ENCODE measurements at regions not wholly inside any gene's neighbourhood (a gene's known extent, or its start where the extent isn't known, plus 50 kb on each side); places are given as distances from the start of the nearest gene placed in this dataset.

GRCh38 chr5:118228489-118228888 is 759.9 kb downstream of the DTWD2 start:
- no peaks in the 10 kb centered on the region for H3K9me3 ChIP-seq (ENCODE audit: control insufficient read depth, low read length, poor library complexity, severe bottlenecking)
- H3K4me1 Mint-ChIP-seq = no peaks in the 10 kb centered on the region
- no peak overlapping the region for H3K27ac Mint-ChIP-seq
- ATAC-seq (no peak), DNase-seq (no peak)
- no peaks in the 10 kb centered on the region for H3K27me3 Mint-ChIP-seq
- no peak overlapping the region for H3K4me3 Mint-ChIP-seq
- no peaks in the 10 kb centered on the region for H3K36me3 Mint-ChIP-seq (ENCODE audit: low read depth)

GRCh38 chr5:118224546-118224945 is 763.8 kb downstream of the DTWD2 start:
- Mint-ChIP-seq H3K4me3 (no peak overlapping the region), H3K27me3 (no peaks in the 10 kb centered on the region), H3K36me3 (ENCODE audit: low read depth) (no peaks in the 10 kb centered on the region), H3K27ac (no peak overlapping the region), H3K4me1 (no peaks in the 10 kb centered on the region)
- no peak for ATAC-seq
- H3K9me3 ChIP-seq (ENCODE audit: control insufficient read depth, low read length, poor library complexity, severe bottlenecking) = no peaks in the 10 kb centered on the region
- DNase-seq = no peak

- H3K27me3 Mint-ChIP-seq = no peaks in the 10 kb centered on the region
- no peak overlapping the region for H3K4me3 Mint-ChIP-seq
- H3K4me1 Mint-ChIP-seq = no peaks in the 10 kb centered on the region
These were observed 767.7 kb downstream of the DTWD2 start for GRCh38 chr5:118220556-118221195.

GRCh38 chr5:118211606-118212005 is 776.7 kb downstream of the DTWD2 start:
- no peak for DNase-seq
- Mint-ChIP-seq H3K4me1 (no peaks in the 10 kb centered on the region), H3K27ac (no peak overlapping the region), H3K4me3 (no peak overlapping the region), H3K27me3 (no peaks in the 10 kb centered on the region), H3K36me3 (ENCODE audit: low read depth) (no peaks in the 10 kb centered on the region)
- no peaks in the 10 kb centered on the region for H3K9me3 ChIP-seq (ENCODE audit: control insufficient read depth, low read length, poor library complexity, severe bottlenecking)
- no peak for ATAC-seq

More at GRCh38 chr5:118220556-118221195, 767.7 kb downstream of the DTWD2 start:
- DNase-seq (no peak), ATAC-seq (no peak)
- Mint-ChIP-seq H3K27ac (no peak overlapping the region), H3K36me3 (ENCODE audit: low read depth) (no peaks in the 10 kb centered on the region)
- no peaks in the 10 kb centered on the region for H3K9me3 ChIP-seq (ENCODE audit: control insufficient read depth, low read length, poor library complexity, severe bottlenecking)

DNA sequence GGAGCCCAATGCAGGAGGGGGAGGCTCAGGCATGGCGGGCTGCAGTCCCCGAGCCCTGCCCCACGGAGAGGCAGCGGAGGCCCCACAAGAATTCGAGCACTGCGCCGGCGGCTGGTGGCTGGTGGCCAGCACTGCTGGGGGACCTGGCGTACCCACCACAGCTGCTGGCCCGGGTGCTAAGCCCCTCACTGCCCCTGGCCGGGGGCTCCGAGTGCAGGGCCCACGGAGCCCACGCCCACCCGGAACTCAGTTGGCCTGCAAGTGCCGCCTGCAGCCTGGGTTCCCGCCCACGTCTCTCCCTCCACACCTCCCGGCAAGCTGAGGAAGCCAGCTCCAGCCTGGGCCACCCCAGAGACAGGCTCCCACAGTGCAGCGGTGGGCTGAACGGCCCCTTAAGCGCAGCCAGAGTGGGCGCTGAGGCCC is 780.3 kb downstream of the DTWD2 start:
- H3K4me1 Mint-ChIP-seq = no peaks in the 10 kb centered on the region
- no peak overlapping the region for H3K27ac Mint-ChIP-seq
- H3K27me3 Mint-ChIP-seq = no peaks in the 10 kb centered on the region
- no peaks in the 10 kb centered on the region for H3K36me3 Mint-ChIP-seq (ENCODE audit: low read depth)
- H3K4me3 Mint-ChIP-seq = no peak overlapping the region
- DNase-seq (no peak), ATAC-seq (no peak)
- H3K9me3 ChIP-seq (ENCODE audit: control insufficient read depth, low read length, poor library complexity, severe bottlenecking) = peaks cover 3% of the 10 kb centered on the region

DNA sequence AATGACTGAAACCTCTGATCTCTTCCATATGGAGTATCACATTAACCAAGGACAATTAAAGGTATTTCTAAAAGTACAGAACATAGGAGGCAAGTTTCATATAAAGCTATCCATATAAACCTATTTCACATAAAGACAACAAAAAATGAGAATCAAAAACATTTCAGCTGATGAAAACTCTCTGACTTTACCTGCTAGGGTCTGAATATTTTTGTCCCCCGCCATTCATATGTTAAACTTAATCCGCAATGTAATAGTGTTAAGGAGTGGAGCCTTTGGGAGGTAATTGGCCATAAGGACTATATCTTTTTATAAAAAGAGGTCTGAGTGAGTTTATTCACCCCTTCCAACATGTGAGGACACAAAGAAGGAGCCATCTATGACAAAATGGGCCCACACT is 788.5 kb downstream of the DTWD2 start:
- no peak overlapping the region for H3K4me3 Mint-ChIP-seq
- peaks cover 3% of the 10 kb centered on the region for H3K9me3 ChIP-seq (ENCODE audit: control insufficient read depth, low read length, poor library complexity, severe bottlenecking)
- DNase-seq (no peak), ATAC-seq (no peak)
- H3K36me3 Mint-ChIP-seq (ENCODE audit: low read depth) = no peaks in the 10 kb centered on the region
- no peaks in the 10 kb centered on the region for H3K4me1 Mint-ChIP-seq
- H3K27me3 Mint-ChIP-seq = no peaks in the 10 kb centered on the region
- no peak overlapping the region for H3K27ac Mint-ChIP-seq

GRCh38 chr5:118196229-118196628 is 792.1 kb downstream of the DTWD2 start:
- no peaks in the 10 kb centered on the region for H3K4me1 Mint-ChIP-seq
- no peak for DNase-seq
- H3K36me3 Mint-ChIP-seq (ENCODE audit: low read depth) = no peaks in the 10 kb centered on the region
- no peak overlapping the region for H3K4me3 Mint-ChIP-seq
- no peaks in the 10 kb centered on the region for H3K27me3 Mint-ChIP-seq
- H3K9me3 ChIP-seq (ENCODE audit: control insufficient read depth, low read length, poor library complexity, severe bottlenecking) = no peaks in the 10 kb centered on the region
- H3K27ac Mint-ChIP-seq = no peak overlapping the region
- ATAC-seq = no peak

DNA sequence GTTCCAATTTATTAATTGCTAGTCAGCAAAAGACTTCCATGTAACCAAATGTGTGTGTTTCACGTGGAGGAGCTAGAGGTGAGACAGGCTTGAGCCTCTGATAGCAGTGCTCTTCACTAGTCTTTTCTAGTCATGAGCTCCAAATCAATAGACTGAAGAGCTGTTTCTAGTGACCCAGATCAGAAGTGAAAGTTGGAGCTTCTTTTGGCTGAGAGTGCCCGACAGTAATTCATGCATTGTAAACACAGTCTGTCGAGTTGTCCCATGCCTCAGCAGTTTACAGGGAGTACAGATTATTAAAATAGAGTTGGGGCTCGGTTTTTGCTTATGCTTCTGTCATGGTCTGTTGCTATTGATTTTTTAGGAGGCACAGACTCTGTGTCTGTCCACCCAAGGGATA is 793.1 kb downstream of the DTWD2 start:
- no peaks in the 10 kb centered on the region for H3K36me3 Mint-ChIP-seq (ENCODE audit: low read depth)
- no peaks in the 10 kb centered on the region for H3K27me3 Mint-ChIP-seq
- no peaks in the 10 kb centered on the region for H3K4me1 Mint-ChIP-seq
- no peak overlapping the region for H3K27ac Mint-ChIP-seq
- H3K9me3 ChIP-seq (ENCODE audit: control insufficient read depth, low read length, poor library complexity, severe bottlenecking) = no peaks in the 10 kb centered on the region
- no peak for DNase-seq
- no peak for ATAC-seq
- no peak overlapping the region for H3K4me3 Mint-ChIP-seq

- ATAC-seq = no peak
- Mint-ChIP-seq H3K27me3 (no peaks in the 10 kb centered on the region), H3K4me1 (no peaks in the 10 kb centered on the region), H3K27ac (no peak overlapping the region), H3K36me3 (ENCODE audit: low read depth) (no peaks in the 10 kb centered on the region), H3K4me3 (no peak overlapping the region)
- no peak for DNase-seq
- H3K9me3 ChIP-seq (ENCODE audit: control insufficient read depth, low read length, poor library complexity, severe bottlenecking) = no peaks in the 10 kb centered on the region
These were observed 795.0 kb downstream of the DTWD2 start for GRCh38 chr5:118193194-118193905.

- no peaks in the 10 kb centered on the region for H3K4me1 Mint-ChIP-seq
- H3K27me3 Mint-ChIP-seq = no peaks in the 10 kb centered on the region
- H3K27ac Mint-ChIP-seq = no peak overlapping the region
- no peaks in the 10 kb centered on the region for H3K36me3 Mint-ChIP-seq (ENCODE audit: low read depth)
- no peak for ATAC-seq
- H3K4me3 Mint-ChIP-seq = no peak overlapping the region
- H3K9me3 ChIP-seq (ENCODE audit: control insufficient read depth, low read length, poor library complexity, severe bottlenecking) = no peaks in the 10 kb centered on the region
- no peak for DNase-seq
These were observed 803.3 kb downstream of the DTWD2 start for GRCh38 chr5:118185018-118185417.

DNA sequence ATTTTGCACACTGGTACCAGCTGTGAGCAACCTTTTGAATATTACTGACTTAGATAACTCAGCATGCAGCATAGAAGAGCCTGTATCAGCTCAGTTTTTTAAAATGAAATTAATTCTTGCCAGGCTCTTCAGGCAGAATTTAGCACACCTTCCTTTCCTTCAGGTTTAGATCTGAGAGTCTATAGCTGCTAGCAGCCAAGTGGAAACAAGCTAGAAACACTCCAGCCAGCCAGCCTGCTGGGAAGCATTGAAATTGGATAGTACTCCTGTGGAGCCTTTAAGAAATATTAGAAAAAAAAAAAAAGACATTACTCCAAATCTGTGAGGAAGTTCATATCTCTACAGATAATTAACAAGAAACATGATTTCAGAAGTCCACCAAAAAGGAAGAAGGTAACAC is 812.2 kb downstream of the DTWD2 start:
- no peaks in the 10 kb centered on the region for H3K9me3 ChIP-seq (ENCODE audit: control insufficient read depth, low read length, poor library complexity, severe bottlenecking)
- no peaks in the 10 kb centered on the region for H3K4me1 Mint-ChIP-seq
- no peaks in the 10 kb centered on the region for H3K27me3 Mint-ChIP-seq
- ATAC-seq (no peak), DNase-seq (no peak)
- H3K27ac Mint-ChIP-seq = no peak overlapping the region
- no peaks in the 10 kb centered on the region for H3K36me3 Mint-ChIP-seq (ENCODE audit: low read depth)
- H3K4me3 Mint-ChIP-seq = no peak overlapping the region

GRCh38 chr5:118174671-118175070 is 813.7 kb downstream of the DTWD2 start:
- DNase-seq (no peak), ATAC-seq (no peak)
- H3K27me3 Mint-ChIP-seq = no peaks in the 10 kb centered on the region
- H3K36me3 Mint-ChIP-seq (ENCODE audit: low read depth) = no peaks in the 10 kb centered on the region
- H3K4me3 Mint-ChIP-seq = no peak overlapping the region
- H3K4me1 Mint-ChIP-seq = no peaks in the 10 kb centered on the region
- no peaks in the 10 kb centered on the region for H3K9me3 ChIP-seq (ENCODE audit: control insufficient read depth, low read length, poor library complexity, severe bottlenecking)
- H3K27ac Mint-ChIP-seq = no peak overlapping the region

- H3K9me3 ChIP-seq (ENCODE audit: control insufficient read depth, low read length, poor library complexity, severe bottlenecking) = no peaks in the 10 kb centered on the region
- Mint-ChIP-seq H3K4me1 (no peaks in the 10 kb centered on the region), H3K27me3 (no peaks in the 10 kb centered on the region), H3K36me3 (ENCODE audit: low read depth) (no peaks in the 10 kb centered on the region), H3K4me3 (no peak overlapping the region), H3K27ac (no peak overlapping the region)
- ATAC-seq (no peak), DNase-seq (no peak)
These were observed 815.0 kb downstream of the DTWD2 start for GRCh38 chr5:118173340-118173739.

- Mint-ChIP-seq H3K4me3 (no peak overlapping the region), H3K27ac (no peak overlapping the region), H3K36me3 (ENCODE audit: low read depth) (no peaks in the 10 kb centered on the region), H3K27me3 (no peaks in the 10 kb centered on the region), H3K4me1 (no peaks in the 10 kb centered on the region)
- ATAC-seq (no peak), DNase-seq (no peak)
- no peaks in the 10 kb centered on the region for H3K9me3 ChIP-seq (ENCODE audit: control insufficient read depth, low read length, poor library complexity, severe bottlenecking)
These were observed 822.7 kb downstream of the DTWD2 start for GRCh38 chr5:118165619-118166018.

Measured in T-helper 17 cell (primary cell).